WTC11 (cell line): ENCODE measurements at regions not wholly inside any gene's neighbourhood (a gene's known extent, or its start where the extent isn't known, plus 50 kb on each side); places are given as distances from the start of the nearest gene placed in this dataset.

Source experiments
- ATAC-seq: fragments of 200-7000 bp; cut with Tn5 transposase; 2 replicates; pipeline ENCODE4 v1.10.0; 2021; ENCODE audit warnings: mild to moderate bottlenecking, moderate library complexity
- CTCF ChIA-PET: fragments of 300-600 bp; sonication (Branson Sonifier 250); formaldehyde crosslinking; loops from one replicate; lab custom pipeline; 2021; ENCODE audit warnings: antibody characterized with exemption; lab: Charles Lee
- POLR2A ChIA-PET: fragments of 350-600 bp; sonication (Branson Sonifier 250); formaldehyde crosslinking; loops from one replicate; lab custom pipeline; 2021; ENCODE audit warnings: antibody characterized with exemption; lab: Charles Lee
- DNase-seq: peaks from one replicate; pipeline ENCODE4 v3.0.0; 2021; ENCODE audit warnings: low spot score
- H3K27ac Mint-ChIP-seq: 2 replicates; pipeline ENCODE4 v1.8.0; 2021; ENCODE audit warnings: mixed read lengths
- H3K27me3 Mint-ChIP-seq: 2 replicates; pipeline ENCODE4 v1.8.0; 2021; ENCODE audit warnings: low read depth, mild to moderate bottlenecking, moderate library complexity, mixed read lengths
- H3K36me3 Mint-ChIP-seq: 2 replicates; pipeline ENCODE4 v1.8.0; 2021; ENCODE audit warnings: mixed read lengths
- H3K4me1 Mint-ChIP-seq: 2 replicates; pipeline ENCODE4 v1.8.0; 2022; ENCODE audit warnings: mixed read lengths
- H3K4me3 Mint-ChIP-seq: 2 replicates; pipeline ENCODE4 v1.8.0; 2021; ENCODE audit warnings: mild to moderate bottlenecking, moderate library complexity, mixed read lengths
- H3K9me3 Mint-ChIP-seq: 2 replicates; pipeline ENCODE4 v1.8.0; 2021; ENCODE audit warnings: mixed read lengths
- CREB1 ChIP-seq: sonication (generic); formaldehyde crosslinking; IDR thresholded peaks from 2 replicates; pipeline ENCODE4 v1.8.0; 2023; ENCODE audit warnings: mild to moderate bottlenecking, missing genetic modification reagents
- CREM ChIP-seq: sonication (generic); formaldehyde crosslinking; IDR thresholded peaks from 2 replicates; pipeline ENCODE4 v1.8.1; 2022; ENCODE audit warnings: mild to moderate bottlenecking, missing genetic modification reagents, moderate library complexity
- ELF4 ChIP-seq: sonication (generic); formaldehyde crosslinking; IDR thresholded peaks from 2 replicates; pipeline ENCODE4 v1.8.1; 2022; ENCODE audit warnings: low read depth, mild to moderate bottlenecking, moderate library complexity, missing genetic modification reagents
- EMX1 ChIP-seq: fragments of 250-450 bp; sonication (Bioruptor Pico); IDR thresholded peaks from 2 replicates; pipeline ENCODE4 v1.8.0; 2021; ENCODE audit warnings: mild to moderate bottlenecking
- FOXP1 ChIP-seq: sonication (generic); formaldehyde crosslinking; IDR thresholded peaks from 2 replicates; pipeline ENCODE4 v1.8.0; 2022; ENCODE audit warnings: missing genetic modification reagents, mild to moderate bottlenecking, moderate library complexity, borderline replicate concordance
- NR1H2 ChIP-seq: sonication (generic); formaldehyde crosslinking; IDR thresholded peaks from 2 replicates; pipeline ENCODE4 v1.9.0; 2021; ENCODE audit warnings: mild to moderate bottlenecking, moderate library complexity, missing genetic modification reagents
- NR2C2 ChIP-seq: sonication (generic); formaldehyde crosslinking; IDR thresholded peaks from 2 replicates; pipeline ENCODE4 v1.8.0; 2022; ENCODE audit warnings: mild to moderate bottlenecking, missing genetic modification reagents
- PRRX2 ChIP-seq: fragments of 250-450 bp; sonication (Bioruptor Pico); IDR thresholded peaks from 2 replicates; pipeline ENCODE4 v1.8.0; 2021; ENCODE audit warnings: mild to moderate bottlenecking
- TCF7 ChIP-seq: sonication (generic); formaldehyde crosslinking; IDR thresholded peaks from 2 replicates; pipeline ENCODE4 v1.8.0; 2022; ENCODE audit warnings: mild to moderate bottlenecking, low read depth, missing genetic modification reagents, moderate library complexity
- ZBTB21 ChIP-seq: sonication (generic); formaldehyde crosslinking; IDR thresholded peaks from 2 replicates; pipeline ENCODE4 v1.8.1; 2023; ENCODE audit warnings: mild to moderate bottlenecking, missing genetic modification reagents, borderline replicate concordance
- ZNF138 ChIP-seq: sonication (generic); formaldehyde crosslinking; conservative IDR thresholded peaks from 2 replicates; pipeline ENCODE4 v1.8.1; 2022; ENCODE audit warnings: mild to moderate bottlenecking, moderate library complexity, missing genetic modification reagents
- ZNF232 ChIP-seq: sonication (generic); formaldehyde crosslinking; IDR thresholded peaks from 2 replicates; pipeline ENCODE4 v1.8.0; 2022; ENCODE audit warnings: mild to moderate bottlenecking, missing genetic modification reagents
- ZNF396 ChIP-seq: fragments of 250-450 bp; sonication (Bioruptor Pico); IDR thresholded peaks from 2 replicates; pipeline ENCODE4 v1.8.0; 2021; ENCODE audit warnings: mild to moderate bottlenecking, moderate library complexity, borderline replicate concordance
- ZNF416 ChIP-seq: fragments of 250-450 bp; sonication (Bioruptor Pico); IDR thresholded peaks from 2 replicates; pipeline ENCODE4 v1.9.0; 2021; ENCODE audit warnings: mild to moderate bottlenecking, inconsistent platforms
- TF ChIP-seq, protein P1 (sequence below): sonication (generic); formaldehyde crosslinking; IDR thresholded peaks from 2 replicates; pipeline ENCODE4 v1.8.1; 2023; ENCODE audit warnings: mild to moderate bottlenecking, missing genetic modification reagents, moderate library complexity
- TF ChIP-seq, protein P2 (sequence below): sonication (generic); formaldehyde crosslinking; conservative IDR thresholded peaks from 2 replicates; pipeline ENCODE4 v1.8.1; 2022; ENCODE audit warnings: mild to moderate bottlenecking, missing genetic modification reagents
- TF ChIP-seq, protein P3 (sequence below): sonication (generic); formaldehyde crosslinking; IDR thresholded peaks from 2 replicates; pipeline ENCODE4 v1.8.1; 2022; ENCODE audit warnings: low read depth, mild to moderate bottlenecking, moderate library complexity, missing genetic modification reagents, borderline replicate concordance
- TF ChIP-seq, protein P4 (sequence below): fragments of 250-450 bp; sonication (Bioruptor Pico); conservative IDR thresholded peaks from 2 replicates; pipeline ENCODE4 v1.9.0; 2021; ENCODE audit warnings: mild to moderate bottlenecking
- TF ChIP-seq, protein P5 (sequence below): sonication (generic); formaldehyde crosslinking; IDR thresholded peaks from 2 replicates; pipeline ENCODE4 v1.8.0; 2023; ENCODE audit warnings: missing genetic modification reagents, mild to moderate bottlenecking, borderline replicate concordance
- TF ChIP-seq, protein P6 (sequence below): sonication (generic); formaldehyde crosslinking; IDR thresholded peaks from 2 replicates; pipeline ENCODE4 v1.8.0; 2022; ENCODE audit warnings: mild to moderate bottlenecking, missing genetic modification reagents
- TF ChIP-seq, protein P7 (sequence below): sonication (generic); formaldehyde crosslinking; IDR thresholded peaks from 2 replicates; pipeline ENCODE4 v1.8.1; 2023; ENCODE audit warnings: mild to moderate bottlenecking, missing genetic modification reagents
- TF ChIP-seq, protein P8 (sequence below): sonication (generic); formaldehyde crosslinking; conservative IDR thresholded peaks from 2 replicates; pipeline ENCODE4 v1.8.1; 2023; ENCODE audit warnings: mild to moderate bottlenecking, low read depth, missing genetic modification reagents, moderate library complexity

DNA sequence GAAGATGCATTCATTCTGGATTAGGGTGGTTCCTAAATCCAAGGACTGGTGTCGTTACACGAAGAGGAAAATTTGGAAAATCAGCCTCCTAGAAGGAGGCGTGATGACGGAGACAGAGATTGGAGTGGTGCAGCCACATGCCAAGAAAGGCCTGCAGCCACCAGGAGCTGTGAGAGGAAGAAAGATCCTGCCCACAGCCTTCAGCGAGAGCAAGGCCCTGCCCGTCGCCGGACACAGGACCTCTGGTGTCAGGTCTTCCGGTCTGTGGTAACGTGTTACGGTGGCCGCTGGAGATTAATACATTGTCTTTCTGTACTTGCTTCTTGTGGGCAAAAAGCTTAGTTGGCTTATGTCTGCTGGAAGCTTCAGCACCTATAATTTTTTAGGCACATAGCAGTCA is 1045.8 kb downstream of the BRD1 start:
- POLR2A ChIA-PET, result interaction anchor here (1.5 kb wide), 1 partner anchor 15 kb away, joined by 3 read pairs; no protein-coding TSS in a partner anchor
- DNase-seq (no peak), ATAC-seq (no peak)
- H3K4me1 Mint-ChIP-seq, result peaks cover 22% of the 10 kb centered on the region
- TF ChIP-seq, protein P1, sequence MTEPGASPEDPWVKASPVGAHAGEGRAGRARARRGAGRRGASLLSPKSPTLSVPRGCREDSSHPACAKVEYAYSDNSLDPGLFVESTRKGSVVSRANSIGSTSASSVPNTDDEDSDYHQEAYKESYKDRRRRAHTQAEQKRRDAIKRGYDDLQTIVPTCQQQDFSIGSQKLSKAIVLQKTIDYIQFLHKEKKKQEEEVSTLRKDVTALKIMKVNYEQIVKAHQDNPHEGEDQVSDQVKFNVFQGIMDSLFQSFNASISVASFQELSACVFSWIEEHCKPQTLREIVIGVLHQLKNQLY (CRISPR knock-in tag), result no peak
- no peak for TF ChIP-seq EMX1 (CRISPR knock-in tag)
- no peak for TF ChIP-seq CREM (CRISPR knock-in tag)
- no peak for TF ChIP-seq FOXP1
- no peak for TF ChIP-seq NR2C2 (CRISPR knock-in tag)
- TF ChIP-seq, protein P2, sequence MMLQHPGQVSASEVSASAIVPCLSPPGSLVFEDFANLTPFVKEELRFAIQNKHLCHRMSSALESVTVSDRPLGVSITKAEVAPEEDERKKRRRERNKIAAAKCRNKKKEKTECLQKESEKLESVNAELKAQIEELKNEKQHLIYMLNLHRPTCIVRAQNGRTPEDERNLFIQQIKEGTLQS (CRISPR knock-in tag), result no peak
- no peak for TF ChIP-seq ZBTB21
- no peak for TF ChIP-seq NR1H2 (CRISPR knock-in tag)
- TF ChIP-seq, protein P3, sequence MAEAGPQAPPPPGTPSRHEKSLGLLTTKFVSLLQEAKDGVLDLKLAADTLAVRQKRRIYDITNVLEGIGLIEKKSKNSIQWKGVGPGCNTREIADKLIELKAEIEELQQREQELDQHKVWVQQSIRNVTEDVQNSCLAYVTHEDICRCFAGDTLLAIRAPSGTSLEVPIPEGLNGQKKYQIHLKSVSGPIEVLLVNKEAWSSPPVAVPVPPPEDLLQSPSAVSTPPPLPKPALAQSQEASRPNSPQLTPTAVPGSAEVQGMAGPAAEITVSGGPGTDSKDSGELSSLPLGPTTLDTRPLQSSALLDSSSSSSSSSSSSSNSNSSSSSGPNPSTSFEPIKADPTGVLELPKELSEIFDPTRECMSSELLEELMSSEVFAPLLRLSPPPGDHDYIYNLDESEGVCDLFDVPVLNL, result no peak
- no peak for TF ChIP-seq CREB1 (CRISPR knock-in tag)
- TF ChIP-seq, protein P4, sequence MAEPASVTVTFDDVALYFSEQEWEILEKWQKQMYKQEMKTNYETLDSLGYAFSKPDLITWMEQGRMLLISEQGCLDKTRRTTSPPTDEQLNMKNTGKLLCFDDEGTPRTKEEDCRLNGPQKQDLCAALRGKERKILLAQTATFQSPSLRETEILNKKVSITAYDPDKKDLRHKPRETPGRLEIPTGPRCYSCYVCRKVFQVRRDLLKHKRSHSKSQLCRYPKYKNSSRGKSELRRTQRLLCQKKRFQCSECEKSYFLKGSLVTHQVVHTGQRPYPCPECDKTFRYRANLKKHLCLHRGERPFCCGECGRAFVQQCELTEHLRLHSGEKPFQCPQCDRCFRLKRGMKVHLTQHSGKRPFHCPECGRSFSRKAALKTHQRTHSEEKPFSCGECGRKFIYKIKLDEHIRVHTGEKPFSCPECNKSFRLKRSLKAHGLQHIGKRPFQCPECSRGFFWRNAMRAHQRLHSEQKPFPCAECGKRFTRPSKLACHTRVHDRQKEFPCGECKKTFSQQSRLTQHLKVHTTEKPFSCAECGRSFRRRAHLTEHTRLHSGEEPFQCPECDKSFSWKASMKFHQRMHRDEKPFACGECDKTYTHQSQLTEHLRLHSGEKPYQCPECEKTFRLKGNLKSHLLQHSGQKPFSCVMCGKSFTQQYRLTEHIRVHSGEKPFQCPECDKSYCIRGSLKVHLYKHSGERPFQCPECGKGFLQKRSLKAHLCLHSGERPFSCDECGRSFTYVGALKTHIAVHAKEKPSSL (CRISPR knock-in tag), result no peak
- TF ChIP-seq, protein P5, sequence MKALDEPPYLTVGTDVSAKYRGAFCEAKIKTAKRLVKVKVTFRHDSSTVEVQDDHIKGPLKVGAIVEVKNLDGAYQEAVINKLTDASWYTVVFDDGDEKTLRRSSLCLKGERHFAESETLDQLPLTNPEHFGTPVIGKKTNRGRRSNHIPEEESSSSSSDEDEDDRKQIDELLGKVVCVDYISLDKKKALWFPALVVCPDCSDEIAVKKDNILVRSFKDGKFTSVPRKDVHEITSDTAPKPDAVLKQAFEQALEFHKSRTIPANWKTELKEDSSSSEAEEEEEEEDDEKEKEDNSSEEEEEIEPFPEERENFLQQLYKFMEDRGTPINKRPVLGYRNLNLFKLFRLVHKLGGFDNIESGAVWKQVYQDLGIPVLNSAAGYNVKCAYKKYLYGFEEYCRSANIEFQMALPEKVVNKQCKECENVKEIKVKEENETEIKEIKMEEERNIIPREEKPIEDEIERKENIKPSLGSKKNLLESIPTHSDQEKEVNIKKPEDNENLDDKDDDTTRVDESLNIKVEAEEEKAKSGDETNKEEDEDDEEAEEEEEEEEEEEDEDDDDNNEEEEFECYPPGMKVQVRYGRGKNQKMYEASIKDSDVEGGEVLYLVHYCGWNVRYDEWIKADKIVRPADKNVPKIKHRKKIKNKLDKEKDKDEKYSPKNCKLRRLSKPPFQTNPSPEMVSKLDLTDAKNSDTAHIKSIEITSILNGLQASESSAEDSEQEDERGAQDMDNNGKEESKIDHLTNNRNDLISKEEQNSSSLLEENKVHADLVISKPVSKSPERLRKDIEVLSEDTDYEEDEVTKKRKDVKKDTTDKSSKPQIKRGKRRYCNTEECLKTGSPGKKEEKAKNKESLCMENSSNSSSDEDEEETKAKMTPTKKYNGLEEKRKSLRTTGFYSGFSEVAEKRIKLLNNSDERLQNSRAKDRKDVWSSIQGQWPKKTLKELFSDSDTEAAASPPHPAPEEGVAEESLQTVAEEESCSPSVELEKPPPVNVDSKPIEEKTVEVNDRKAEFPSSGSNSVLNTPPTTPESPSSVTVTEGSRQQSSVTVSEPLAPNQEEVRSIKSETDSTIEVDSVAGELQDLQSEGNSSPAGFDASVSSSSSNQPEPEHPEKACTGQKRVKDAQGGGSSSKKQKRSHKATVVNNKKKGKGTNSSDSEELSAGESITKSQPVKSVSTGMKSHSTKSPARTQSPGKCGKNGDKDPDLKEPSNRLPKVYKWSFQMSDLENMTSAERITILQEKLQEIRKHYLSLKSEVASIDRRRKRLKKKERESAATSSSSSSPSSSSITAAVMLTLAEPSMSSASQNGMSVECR (CRISPR knock-in tag), result no peak
- TF ChIP-seq ZNF416 (CRISPR knock-in tag), result no peak
- TF ChIP-seq, protein P6, sequence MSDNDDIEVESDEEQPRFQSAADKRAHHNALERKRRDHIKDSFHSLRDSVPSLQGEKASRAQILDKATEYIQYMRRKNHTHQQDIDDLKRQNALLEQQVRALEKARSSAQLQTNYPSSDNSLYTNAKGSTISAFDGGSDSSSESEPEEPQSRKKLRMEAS, result no peak
- TF ChIP-seq PRRX2 (CRISPR knock-in tag), result no peak
- H3K4me3 Mint-ChIP-seq, result no peak overlapping the region
- H3K9me3 Mint-ChIP-seq, result peaks cover 9% of the 10 kb centered on the region
- CTCF ChIA-PET, result interaction anchor here (0.7 to 2.0 kb wide), 9 partner anchors 9 to 731 kb away, joined by 3 to 17 read pairs (median 4); no protein-coding TSS in a partner anchor
- H3K27ac Mint-ChIP-seq, result peak overlapping the region; percentile 42; the same call in 1 of the 2 replicates
- H3K27me3 Mint-ChIP-seq, result no peaks in the 10 kb centered on the region; the same call in 1 of the 2 replicates
- peaks cover 5% of the 10 kb centered on the region; the same call in 1 of the 2 replicates for H3K36me3 Mint-ChIP-seq

DNA sequence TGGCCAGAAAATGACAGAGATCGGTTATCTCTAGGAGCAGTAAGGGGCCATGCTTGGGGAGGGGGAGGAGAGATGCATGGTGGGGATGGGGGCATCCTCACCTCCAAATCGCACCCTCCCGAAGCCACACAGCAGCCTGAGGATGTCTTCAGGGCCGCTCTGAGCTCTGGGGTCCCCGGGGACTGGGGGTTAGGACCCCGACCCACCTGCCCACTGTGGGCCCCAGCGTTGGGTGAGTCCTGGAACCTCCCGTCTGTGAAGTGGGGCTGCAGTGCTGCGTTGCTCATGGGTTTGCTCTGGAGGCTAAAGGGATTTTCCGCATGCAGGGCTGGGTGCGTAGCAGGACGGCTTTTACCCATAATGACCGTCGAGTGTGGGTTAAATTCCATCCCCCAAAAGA is 1046.3 kb downstream of the BRD1 start:
- peak overlapping the region; percentile 42; the same call in 1 of the 2 replicates for H3K27ac Mint-ChIP-seq
- ChIA-PET CTCF (no interaction called here), POLR2A (no interaction called here)
- peaks cover 14% of the 10 kb centered on the region for H3K9me3 Mint-ChIP-seq
- no peaks in the 10 kb centered on the region; the same call in 1 of the 2 replicates for H3K27me3 Mint-ChIP-seq
- peaks cover 22% of the 10 kb centered on the region for H3K4me1 Mint-ChIP-seq
- peaks cover 5% of the 10 kb centered on the region; the same call in 1 of the 2 replicates for H3K36me3 Mint-ChIP-seq
- no peak for DNase-seq
- no peak for ATAC-seq
- H3K4me3 Mint-ChIP-seq, result no peak overlapping the region
- TF ChIP-seq ZNF396 (CRISPR knock-in tag) (no peak), CREM (CRISPR knock-in tag) (no peak), TCF7 (no peak), ZNF232 (CRISPR knock-in tag) (no peak), ZNF138 (CRISPR knock-in tag) (no peak), ELF4 (CRISPR knock-in tag) (no peak)
- TF ChIP-seq, protein P2 (CRISPR knock-in tag), result no peak
- TF ChIP-seq, protein P7, sequence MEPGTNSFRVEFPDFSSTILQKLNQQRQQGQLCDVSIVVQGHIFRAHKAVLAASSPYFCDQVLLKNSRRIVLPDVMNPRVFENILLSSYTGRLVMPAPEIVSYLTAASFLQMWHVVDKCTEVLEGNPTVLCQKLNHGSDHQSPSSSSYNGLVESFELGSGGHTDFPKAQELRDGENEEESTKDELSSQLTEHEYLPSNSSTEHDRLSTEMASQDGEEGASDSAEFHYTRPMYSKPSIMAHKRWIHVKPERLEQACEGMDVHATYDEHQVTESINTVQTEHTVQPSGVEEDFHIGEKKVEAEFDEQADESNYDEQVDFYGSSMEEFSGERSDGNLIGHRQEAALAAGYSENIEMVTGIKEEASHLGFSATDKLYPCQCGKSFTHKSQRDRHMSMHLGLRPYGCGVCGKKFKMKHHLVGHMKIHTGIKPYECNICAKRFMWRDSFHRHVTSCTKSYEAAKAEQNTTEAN (CRISPR knock-in tag), result no peak
- TF ChIP-seq, protein P8, sequence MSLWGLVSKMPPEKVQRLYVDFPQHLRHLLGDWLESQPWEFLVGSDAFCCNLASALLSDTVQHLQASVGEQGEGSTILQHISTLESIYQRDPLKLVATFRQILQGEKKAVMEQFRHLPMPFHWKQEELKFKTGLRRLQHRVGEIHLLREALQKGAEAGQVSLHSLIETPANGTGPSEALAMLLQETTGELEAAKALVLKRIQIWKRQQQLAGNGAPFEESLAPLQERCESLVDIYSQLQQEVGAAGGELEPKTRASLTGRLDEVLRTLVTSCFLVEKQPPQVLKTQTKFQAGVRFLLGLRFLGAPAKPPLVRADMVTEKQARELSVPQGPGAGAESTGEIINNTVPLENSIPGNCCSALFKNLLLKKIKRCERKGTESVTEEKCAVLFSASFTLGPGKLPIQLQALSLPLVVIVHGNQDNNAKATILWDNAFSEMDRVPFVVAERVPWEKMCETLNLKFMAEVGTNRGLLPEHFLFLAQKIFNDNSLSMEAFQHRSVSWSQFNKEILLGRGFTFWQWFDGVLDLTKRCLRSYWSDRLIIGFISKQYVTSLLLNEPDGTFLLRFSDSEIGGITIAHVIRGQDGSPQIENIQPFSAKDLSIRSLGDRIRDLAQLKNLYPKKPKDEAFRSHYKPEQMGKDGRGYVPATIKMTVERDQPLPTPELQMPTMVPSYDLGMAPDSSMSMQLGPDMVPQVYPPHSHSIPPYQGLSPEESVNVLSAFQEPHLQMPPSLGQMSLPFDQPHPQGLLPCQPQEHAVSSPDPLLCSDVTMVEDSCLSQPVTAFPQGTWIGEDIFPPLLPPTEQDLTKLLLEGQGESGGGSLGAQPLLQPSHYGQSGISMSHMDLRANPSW (CRISPR knock-in tag), result no peak
